ENCODE measurements at regions not wholly inside any gene's neighbourhood (a gene's known extent, or its start where the extent isn't known, plus 50 kb on each side); places are given as distances from the start of the nearest gene placed in this dataset.
A peak's percentile ranks its signal among the peaks of the same experiment; 100 is the strongest.

DNA sequence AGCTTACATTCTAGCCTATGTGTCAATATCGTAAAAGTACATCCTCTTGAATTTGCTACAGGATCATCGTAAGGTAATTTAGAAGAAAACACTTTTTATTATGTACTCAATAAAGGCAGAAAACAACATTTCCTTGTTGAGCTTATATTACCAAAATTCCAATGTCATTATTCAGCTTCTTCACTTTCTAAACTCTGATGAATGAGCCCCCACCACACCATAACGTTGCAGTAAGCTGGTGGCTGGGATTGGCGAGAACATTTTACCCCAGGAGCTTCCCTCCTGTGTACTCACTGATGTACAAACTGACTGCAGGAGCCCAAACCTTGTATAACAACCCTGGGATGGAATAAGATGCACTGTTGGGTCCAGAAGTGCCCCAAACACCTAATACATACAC is 238.1 kb upstream of the MARCKS start:
- no peak for DNase-seq (ENCODE audit: low read depth)

DNA sequence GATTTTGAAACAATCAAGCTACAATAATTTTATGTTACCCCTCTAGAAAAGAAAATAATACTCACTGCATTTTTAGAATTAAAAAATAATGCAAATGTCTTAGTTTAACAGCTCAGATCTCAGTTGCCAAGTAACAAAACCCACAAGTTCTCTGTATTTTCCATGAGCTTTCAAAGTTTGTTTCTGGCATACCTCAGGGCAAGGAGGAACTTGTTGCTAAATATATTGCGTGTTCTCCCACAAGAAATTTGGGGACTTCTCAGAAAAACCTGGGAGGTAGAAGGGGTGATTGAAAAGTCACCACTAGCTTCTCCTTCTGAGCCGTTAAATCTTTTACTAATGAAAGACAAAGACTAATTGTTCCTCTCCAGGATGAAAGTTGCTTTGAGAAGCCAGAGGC is 236.8 kb upstream of the MARCKS start:
- no peak for DNase-seq (ENCODE audit: low read depth)

DNA sequence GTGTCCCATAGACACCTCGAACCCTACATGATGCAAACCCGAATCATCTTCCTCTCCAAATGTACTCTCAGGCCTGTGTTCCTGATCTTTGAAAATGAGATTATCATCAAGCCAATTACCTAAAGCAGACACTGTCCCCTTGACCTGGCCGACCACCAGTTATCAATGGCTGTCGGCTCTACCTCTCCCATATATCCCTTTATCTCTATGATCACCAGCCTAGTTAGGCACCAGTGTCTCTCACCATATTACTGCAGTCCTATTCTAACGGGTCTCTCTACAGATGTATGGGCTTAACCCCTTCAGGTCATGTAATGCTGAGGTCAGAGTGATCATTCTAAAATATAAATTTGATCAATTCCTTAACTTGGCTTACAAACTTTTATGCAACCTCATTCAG is 234.9 kb upstream of the MARCKS start:
- no peak for DNase-seq (ENCODE audit: low read depth)

DNA sequence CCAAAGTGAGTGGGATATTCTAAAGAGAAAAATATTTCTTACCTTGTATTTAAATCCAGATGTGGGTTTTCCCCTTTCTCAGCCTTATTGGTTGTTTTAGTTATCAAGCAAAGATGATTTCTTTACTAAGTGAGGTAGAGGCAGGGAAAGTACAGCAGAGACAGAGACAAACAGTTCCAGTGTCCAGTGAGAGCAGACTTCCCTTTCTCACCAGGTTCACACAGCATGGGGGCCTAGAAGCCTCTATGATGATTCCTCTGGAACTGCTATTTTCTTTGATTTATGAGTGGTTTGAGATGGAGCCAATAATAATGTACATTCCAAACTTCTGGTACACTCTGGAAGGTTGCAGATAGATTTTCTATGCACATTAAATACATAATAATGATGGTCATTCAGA is 234.0 kb upstream of the MARCKS start:
- DNase-seq (ENCODE audit: low read depth), result no peak

DNA sequence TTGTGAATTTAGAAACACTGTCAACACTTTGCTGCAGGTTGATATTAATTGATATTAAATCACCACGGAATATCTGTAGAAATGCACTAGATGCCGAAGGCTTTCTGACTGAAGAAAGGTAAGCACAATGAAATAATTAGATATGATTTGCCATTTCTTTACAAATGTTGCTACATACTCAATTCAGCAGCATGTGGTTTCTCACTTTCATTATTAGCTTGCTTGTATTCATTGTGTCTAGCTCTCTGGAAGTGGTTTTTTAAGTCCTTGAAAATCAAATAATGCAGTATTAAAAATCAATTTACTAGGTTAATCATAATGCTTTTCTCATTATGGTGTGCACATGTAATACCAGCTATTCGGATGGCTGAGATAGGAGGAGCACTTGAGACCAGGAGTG is 231.3 kb upstream of the MARCKS start:
- no peak for DNase-seq (ENCODE audit: low read depth)

DNA sequence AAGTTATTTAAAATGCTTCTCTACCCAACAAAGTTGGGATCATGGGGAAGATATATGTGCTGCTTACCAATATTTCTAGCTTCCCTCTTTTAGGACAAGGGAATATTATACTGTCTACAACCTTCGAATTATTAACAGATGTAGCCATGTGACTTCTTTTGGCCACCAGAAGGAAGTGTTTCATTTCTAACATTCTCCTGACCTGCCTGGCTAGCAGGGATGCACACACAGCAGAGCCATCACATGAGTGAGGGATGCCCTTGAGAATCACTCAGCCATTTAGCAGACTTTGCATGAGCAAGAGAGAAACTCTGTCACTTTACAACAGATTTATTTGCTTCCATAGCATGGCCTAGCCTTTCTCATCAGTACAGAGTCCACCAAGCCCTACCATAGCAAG is 230.7 kb upstream of the MARCKS start:
- no peak for DNase-seq (ENCODE audit: low read depth)

DNA sequence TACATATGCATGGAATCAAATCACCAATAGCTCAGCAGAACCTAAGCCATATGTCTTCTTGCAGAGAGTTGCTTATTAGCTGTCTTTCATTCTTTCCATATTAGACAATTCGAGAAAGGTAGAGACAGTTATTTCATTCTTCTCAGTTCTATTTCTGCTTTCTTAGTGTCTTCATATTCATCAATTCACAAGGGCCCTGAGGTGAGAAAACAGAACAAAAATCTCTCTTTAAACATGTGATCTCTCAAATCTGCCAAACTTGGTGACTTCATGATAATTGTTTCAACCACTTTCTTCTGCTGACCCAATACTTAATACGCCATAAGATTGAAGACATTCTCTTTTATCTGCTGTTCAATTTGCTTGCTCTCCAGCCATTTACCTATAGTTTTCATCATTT is 229.7 kb upstream of the MARCKS start:
- no peak for DNase-seq (ENCODE audit: low read depth)

DNA sequence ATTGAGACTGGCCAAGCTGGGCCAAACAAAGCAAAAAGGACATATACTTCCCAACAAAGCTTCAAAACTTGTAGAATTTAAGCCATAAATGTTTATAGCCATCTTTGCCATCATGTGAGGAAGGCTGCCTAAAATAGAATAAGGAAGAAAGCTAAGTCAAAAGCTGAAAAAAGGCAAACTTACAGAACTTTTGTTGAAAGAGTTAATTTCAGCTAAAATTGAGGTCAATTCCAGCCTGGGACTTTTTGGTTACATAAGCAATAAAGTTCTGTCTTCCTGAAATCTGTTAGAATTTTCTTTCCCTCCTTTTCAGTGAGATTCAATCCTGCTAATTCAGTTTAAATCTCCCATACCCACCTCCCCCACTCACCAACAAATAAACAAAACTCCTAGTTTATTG is 227.9 kb upstream of the MARCKS start:
- DNase-seq (ENCODE audit: low read depth), result no peak

DNA sequence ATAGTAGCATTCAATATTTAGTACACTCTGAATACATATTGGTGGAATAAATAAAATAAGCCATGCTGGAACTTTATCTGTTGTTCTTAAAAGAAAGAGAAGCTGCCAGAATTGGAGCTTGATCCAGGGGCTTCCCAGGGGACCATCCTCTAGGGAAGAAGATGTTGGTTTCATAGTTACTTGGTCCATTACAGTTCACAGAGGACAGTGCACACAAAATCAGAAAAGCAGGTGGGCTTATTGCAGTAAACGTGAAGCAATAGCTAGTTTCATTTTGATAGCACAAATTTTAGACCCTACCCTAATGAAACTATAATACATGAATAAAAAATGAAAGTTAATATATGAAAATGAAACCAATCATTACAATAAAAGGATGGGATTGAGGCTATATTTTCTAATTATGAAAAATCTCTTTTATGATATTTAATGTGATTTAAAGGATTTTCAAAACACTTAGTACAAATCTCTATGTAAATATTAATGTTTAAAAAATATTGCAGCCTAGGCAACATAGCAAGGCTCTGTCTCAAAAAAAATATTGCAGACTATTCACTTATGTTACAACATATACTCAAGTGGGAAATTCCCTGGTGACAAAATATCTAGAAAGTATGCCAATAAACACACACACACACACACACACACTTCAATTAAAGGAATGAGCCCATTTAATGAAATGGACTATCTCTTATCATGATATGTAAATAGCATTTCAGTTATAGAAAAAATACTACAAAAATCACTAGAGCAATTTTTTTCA is 227.0 kb upstream of the MARCKS start:
- no peak for DNase-seq (ENCODE audit: low read depth)

DNA sequence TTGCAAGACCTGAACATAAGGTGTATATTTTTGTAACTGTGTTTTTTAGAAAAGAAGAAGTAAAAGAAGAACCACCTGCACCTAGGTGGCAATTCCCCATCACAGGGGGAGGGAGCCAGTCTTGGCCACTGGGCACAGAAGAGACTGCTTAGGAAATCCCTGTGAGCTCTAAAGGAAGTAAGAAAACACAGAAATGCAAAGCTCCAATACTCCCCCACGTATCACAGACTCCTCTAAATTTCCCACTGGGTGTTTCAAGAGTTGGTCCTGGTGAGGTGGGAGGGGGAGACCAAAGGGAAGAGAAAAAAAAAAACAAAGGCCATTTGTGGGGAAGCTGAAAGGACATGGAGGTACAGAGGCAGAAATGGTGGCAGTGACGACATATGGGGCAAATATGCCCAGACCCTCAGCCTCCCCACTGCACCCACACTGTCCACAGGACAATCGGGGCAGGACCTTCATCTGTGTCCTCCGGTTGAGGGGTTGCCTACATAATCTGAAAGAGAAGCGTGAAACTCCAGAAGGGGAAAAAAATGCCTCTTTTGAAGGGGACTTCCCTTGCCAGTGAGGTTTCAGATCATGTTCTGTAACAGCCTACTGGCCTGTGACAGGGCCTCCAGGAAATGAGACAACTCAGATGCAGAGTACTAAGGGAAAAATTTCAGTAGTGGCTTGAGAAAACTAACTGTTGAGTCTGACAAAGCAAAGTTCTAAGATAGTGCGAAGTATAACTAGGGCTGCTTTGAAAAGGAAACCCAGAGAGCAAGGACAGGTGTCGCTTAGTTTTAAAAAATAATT is 226.2 kb upstream of the MARCKS start:
- DNase-seq (ENCODE audit: low read depth), result peak; percentile 6

DNA sequence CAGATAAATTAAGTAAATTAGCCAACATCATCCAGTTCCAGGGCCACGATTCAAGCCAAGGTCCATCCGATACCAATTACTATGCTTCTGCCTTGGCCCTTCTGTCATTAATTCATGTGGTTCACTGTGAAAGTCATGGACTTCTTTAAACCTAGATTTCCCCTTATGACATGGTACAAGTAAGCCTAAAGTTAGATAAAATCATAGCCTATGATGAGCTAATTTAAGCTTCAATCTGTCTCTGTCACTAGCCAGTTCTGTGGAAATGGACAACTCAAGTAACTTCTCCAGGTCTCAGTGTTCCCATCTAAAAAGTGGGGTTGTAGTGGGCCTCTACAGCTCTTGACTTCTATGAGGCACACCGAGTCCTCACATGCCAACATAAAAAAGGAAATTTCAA is 225.5 kb upstream of the MARCKS start:
- DNase-seq (ENCODE audit: low read depth), result no peak

DNA sequence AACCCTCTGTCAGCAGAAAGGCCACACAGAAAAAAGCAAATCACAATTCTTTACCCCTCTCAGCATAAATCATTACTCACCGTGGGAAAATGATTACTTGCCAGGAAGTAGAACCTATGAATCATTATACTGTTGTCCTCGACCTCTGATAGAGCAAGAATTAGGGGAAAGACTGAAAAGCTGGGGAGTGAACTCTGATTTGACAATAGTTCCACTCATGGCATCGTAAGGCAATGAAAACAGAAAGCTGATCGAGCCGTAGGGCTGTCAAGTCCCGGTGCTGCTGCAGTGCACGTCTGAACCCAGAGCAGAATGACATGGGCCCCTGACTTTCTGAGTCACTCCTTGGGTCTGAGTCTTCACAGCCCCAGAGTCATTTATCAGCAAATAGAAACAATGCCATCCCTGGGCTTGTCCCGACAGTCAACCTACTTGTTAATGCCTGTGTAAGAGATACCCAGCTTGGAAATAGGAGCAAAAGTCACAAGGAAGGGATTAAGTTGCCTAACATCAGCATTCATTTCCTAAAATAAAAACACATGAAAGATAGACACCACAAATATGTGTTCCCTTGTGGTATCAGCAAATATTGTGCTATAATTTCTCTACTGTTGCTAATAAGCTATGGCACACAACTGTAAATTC is 224.8 kb upstream of the MARCKS start:
- peak; percentile 24 for DNase-seq (ENCODE audit: low read depth)

DNA sequence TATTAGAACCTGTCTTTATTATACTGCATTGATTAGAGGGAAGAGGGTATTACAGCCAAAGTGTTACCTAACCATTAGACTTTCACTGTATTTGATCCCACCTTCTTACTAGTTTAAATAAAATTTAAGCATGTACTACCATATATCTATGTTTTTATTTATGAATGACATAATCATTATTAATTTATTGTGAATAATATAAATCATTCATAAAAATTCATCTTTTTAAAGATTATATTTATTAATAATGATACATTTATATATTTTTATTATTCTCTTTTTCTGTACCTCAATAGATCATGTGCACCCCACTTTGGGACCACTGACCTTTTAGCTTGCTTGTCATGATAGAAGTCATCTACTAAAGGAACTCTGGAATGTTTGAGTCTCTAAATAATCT is 223.5 kb upstream of the MARCKS start:
- DNase-seq (ENCODE audit: low read depth), result no peak

DNA sequence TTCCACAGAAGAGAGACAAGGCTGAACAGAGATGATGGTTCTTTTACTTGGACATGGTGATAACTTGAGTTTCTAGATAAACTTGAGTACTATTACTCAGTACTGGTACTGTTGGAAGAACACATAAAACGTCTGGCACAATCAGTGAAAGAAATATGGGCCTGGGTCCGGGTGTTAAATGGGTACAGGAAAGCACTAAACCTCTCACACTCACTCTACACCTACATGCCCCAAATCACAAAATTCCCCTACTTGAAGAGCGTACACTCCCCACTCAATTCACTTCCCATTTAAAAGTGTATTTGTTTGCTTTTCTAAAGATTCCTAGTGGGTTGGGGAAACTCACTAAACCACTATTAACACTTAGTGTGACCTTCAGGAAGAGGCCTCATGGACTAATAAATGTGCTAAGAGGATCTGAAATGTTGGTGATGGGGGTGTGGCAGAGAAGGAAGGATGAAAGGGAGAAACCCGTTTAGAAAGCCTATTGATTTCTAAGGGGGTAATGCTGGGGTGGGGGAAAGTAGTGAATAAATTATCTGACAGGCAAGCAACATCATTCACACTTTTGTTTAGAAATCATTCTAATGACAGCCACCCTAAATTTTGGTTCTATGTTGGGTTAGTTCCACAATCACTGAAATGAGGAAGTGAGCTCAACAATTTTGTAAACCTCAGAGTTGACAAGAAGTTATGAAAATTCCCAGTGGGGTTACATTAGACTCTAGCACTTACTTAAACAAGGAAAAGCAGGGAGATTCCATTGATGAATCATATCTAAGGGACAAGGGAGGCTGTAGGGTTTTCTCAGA is 222.6 kb upstream of the MARCKS start:
- DNase-seq (ENCODE audit: low read depth), result no peak

DNA sequence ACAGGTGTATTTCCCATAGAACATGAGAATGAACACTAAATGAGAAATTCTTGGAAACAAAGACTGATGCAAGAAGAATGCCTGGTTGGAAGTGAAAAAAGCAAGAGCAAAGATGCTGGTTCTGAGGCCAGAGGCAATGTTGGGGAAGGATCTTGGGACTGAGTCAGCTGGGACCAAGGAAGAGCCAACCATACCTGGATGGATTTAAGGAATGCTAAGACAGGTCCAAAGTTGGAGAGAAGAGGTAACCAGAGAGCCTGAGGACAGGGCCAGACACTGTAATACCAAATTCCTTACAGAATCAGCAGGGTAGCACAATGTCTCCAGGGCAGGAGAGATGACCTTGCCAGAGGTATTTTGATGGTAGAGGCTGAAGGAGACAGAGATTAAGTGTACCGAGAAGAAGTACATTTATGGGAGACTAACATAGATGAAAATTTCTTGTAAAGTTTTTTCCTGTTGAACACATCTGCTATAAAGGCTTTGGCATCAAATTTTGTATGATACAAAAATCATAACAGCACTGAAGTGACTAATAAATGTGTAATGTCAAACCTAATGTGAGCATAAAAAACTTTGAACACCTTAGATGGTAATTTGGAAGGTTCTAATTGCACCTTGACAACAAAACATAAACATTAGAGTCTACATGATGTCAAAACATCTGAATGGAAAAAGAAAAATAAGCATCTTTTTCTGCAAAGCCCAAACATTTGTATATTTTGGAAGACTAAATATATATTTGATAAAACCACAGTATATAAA is 221.7 kb upstream of the MARCKS start:
- DNase-seq (ENCODE audit: low read depth), result no peak

DNA sequence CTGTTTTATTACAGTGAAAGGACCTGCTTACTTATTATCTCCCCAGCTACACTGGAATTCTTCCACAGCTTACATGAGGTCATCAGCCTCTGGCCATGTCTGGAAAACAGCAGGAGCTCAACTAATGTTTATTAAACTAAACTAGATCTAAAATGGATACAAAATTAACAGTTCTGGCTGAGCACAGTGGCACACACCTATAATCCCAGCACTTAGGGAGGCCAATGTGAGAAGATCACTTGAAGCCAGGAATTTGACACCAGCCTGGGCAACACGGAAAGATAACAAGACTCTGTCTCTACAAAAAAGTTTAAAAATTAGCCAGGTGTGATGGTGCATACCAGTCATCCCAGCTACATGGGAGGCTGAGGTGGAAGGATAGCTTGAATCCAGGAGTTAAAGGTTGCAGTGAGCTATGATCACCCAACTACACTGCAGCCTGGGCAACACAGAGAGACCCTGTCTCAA is 220.8 kb upstream of the MARCKS start:
- DNase-seq (ENCODE audit: low read depth), result no peak

DNA sequence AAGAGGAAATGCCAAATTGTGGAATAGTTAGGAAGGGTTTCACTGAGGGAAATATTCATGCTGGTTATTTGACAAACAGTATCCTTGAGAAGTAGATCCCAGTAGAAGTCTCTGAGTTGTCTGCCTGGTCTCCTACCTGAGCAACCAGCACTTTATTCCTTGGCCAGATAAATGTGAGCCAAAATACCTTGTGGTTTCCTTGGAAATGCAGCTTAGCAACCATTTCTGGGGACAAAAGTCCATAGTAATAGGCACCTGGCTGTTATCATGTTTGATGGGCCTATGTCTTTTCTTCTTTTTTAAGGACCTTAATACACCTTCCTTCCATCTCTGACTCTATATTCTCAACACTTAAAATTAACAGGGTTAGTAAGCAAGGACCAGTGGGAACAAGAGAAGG is 217.1 kb upstream of the MARCKS start:
- DNase-seq (ENCODE audit: low read depth), result no peak

DNA sequence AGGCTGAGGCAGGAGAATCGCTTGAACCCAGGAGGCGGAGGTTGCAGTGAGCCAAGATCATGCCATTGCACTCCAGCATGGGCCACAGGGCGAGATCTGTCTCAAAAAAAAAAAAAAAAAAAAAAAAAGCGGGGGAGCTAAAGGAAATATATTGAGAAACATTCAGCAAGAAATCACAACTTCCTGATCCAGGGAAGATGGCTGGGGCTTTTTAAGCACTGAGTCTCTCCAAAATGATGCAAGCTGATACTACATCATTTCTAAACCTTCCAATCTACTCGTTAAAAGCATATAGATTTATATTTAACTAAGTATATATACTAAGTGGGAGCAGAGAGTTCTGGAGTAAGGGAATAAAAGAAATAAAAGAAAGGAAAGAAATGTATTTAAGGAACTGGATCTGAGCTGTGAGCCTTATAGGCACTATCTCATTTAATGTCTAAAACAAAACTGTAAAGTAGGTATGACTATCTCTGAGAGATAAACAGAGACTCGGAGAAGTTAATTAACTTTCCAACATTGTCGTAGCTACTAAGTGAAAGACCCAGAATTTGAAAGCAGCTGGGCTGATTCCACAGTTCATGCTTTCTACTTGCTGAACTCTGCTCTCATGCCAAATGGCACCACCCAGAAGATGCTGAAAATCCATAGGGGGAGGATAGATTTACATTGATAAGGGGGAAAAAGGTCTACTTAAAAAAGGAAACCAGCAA is 215.0 kb upstream of the MARCKS start:
- no peak for DNase-seq (ENCODE audit: low read depth)

DNA sequence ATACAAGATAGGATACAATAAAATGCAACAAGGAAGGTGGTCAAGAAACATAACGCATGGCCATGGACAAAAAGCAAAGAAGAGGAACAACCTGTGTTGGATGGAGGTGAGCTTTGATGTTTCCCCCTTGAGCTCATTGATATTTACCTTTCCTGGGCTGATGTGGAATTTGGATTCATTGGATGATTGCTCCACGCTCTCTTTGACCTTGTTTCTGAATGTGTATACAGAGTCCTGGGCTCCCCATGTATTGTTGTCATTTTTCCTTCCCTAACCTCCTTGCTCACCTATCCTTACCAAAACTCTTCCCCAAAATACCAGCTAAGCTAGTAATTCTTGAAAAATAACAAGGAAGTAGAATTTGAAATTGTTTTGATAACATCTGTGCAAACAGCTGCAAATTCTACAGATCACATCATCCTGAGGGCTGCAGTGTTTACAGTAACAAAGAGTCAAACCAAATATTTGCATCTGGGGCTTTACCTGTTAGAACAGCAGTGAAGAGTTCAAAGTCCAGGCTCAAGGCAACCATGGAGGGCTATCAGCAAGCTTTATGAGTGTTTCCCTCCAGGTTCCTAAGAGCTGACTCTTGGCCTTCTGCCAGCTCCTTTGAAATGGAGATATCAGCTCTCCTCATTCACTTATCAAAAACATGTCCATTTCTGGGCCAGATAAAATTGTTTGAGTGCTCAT is 214.3 kb upstream of the MARCKS start:
- no peak for DNase-seq (ENCODE audit: low read depth)

DNA sequence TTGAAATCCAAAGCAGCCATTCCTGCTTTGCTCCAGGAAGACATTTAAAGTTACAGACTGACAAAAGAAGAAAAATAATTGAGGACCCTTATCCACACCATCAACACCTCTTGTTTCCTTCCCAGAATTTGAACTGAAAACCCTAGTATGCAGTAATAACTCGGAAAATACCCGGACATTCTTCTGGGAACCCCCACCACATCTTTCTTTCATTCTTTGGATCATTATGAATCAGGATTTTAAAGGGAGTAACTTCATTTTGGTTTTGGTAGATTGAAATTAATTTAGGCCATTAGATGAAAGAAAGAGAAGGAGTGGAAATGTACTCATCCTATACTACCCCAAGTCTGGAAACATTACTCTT is 213.8 kb upstream of the MARCKS start:
- no peak for DNase-seq (ENCODE audit: low read depth)
